DND-41 (cell line): ENCODE measurements at regions not wholly inside any gene's neighbourhood (a gene's known extent, or its start where the extent isn't known, plus 50 kb on each side); places are given as distances from the start of the nearest gene placed in this dataset.

Source experiments
- CTCF ChIP-seq: IDR thresholded peaks from 2 replicates; pipeline ENCODE4 v1.5.1; 2012; ENCODE audit warnings: borderline replicate concordance, low read length, moderate library complexity, mild to moderate bottlenecking; ENCODE audit not compliant: poor library complexity, severe bottlenecking; ENCODE audit errors: extremely low read depth
- EZH2 ChIP-seq: IDR thresholded peaks from 3 replicates; pipeline ENCODE4 v1.6.1; 2012; ENCODE audit warnings: borderline replicate concordance, low read depth, mild to moderate bottlenecking, moderate library complexity, low read length, inconsistent platforms; ENCODE audit not compliant: severe bottlenecking

- TF ChIP-seq EZH2 = no peak
- TF ChIP-seq CTCF = no peak
Measured at GRCh38 chr7:91416155-91416865, 152.1 kb downstream of the FZD1 start.
